ENCODE measurements at regions not wholly inside any gene's neighbourhood (a gene's known extent, or its start where the extent isn't known, plus 50 kb on each side); places are given as distances from the start of the nearest gene placed in this dataset.

- H2BK12ac ChIP-seq (ENCODE audit: low read depth, low read length), result no peak overlapping the region
- peaks cover 11 to 13% of the 10 kb centered on the region in 2 experiments for H3K9me3 ChIP-seq (ENCODE audit: insufficient read depth in 2 of 2, low read depth in 1 of 2, low read length in 1 of 2)
- WGBS, 2 experiments (ENCODE audit: extremely low coverage in 1 of 2, insufficient coverage in 1 of 2, insufficient read length in 1 of 2, insufficient replicate concordance in 2 of 2, low coverage in 1 of 2, low lambda C conversion rate in 2 of 2, missing lambda C conversion rate in 1 of 2), result 88% methylated on average over 1 of the region's 1 CpG; no CpG with 5 or more reads in 1 of the 2 experiments
- H4K20me1 ChIP-seq (replicated peaks in 1 of 2; ENCODE audit: control insufficient read depth in 1 of 2, insufficient read depth in 2 of 2, low read length in 2 of 2), result no peaks in the 10 kb centered on the region
- H3K27ac ChIP-seq (ENCODE audit: low read depth, low read length), result no peak overlapping the region
- no peak overlapping the region for H2AK5ac ChIP-seq (ENCODE audit: low read depth, low read length)
- H4K8ac ChIP-seq (ENCODE audit: extremely low read depth, insufficient read depth, low read length), result no peak overlapping the region
- H4K91ac ChIP-seq (replicated peaks; ENCODE audit: insufficient read length, low read length), result no peak overlapping the region
- H3K4ac ChIP-seq (replicated peaks; ENCODE audit: insufficient read length, low read depth, low read length), result no peak overlapping the region
- no peak overlapping the region for H3K14ac ChIP-seq (ENCODE audit: insufficient read length)
- POLR2A ChIA-PET (ENCODE audit: partially characterized antibody), result no interaction called here
- H3K4me2 ChIP-seq (ENCODE audit: insufficient read depth in 1 of 2, low read depth in 2 of 2, low read length in 2 of 2), result no peak overlapping the region
- H3K4me3 ChIP-seq (ENCODE audit: extremely low read depth in 1 of 4, insufficient read depth in 2 of 4, low read depth in 3 of 4, low read length in 4 of 4), result no peak overlapping the region
- FAIRE-seq, result no peak
- H4K5ac ChIP-seq (ENCODE audit: insufficient read length, low read depth, low read length), result no peak overlapping the region
- DNase-seq (ENCODE audit: low read depth in 1 of 2, low spot score in 2 of 2), result no peak
- no peaks in the 10 kb centered on the region for H3K23me2 ChIP-seq (ENCODE audit: low read depth, low read length)
- no peaks in the 10 kb centered on the region for H3K79me2 ChIP-seq (ENCODE audit: control insufficient read depth in 1 of 2, insufficient read depth in 2 of 2, low read length in 2 of 2)
- TF ChIP-seq MAFK (IDR thresholded peaks at IDR 0.05; ENCODE audit: low read depth, low read length) (no peak), EP300 (IDR thresholded peaks at IDR 0.05; ENCODE audit: borderline replicate concordance in 1 of 2, low read depth in 2 of 2, low read length in 2 of 2) (no peak), RNF2 (IDR thresholded peaks at IDR 0.05; ENCODE audit: borderline replicate concordance, low read depth, low read length, missing control alignments, poor library complexity, severe bottlenecking) (no peak), POLR2A (IDR thresholded peaks at IDR 0.05; ENCODE audit: control extremely low read depth in 1 of 2, low read depth in 2 of 2, low read length in 2 of 2) (no peak), CREB1 (IDR thresholded peaks at IDR 0.05) (no peak)
- no peaks in the 10 kb centered on the region for H3K36me3 ChIP-seq (ENCODE audit: control insufficient read depth in 2 of 4, insufficient read depth in 4 of 4, low read length in 3 of 4)
- H2BK5ac ChIP-seq (ENCODE audit: low read depth, low read length), result no peak overlapping the region
- no peak overlapping the region for H3K9ac ChIP-seq (replicated peaks in 1 of 4; ENCODE audit: extremely low read depth in 1 of 4, low read depth in 3 of 4, low read length in 3 of 4)
- H3K18ac ChIP-seq (ENCODE audit: extremely low read depth, low read length), result no peak overlapping the region
- no peak overlapping the region for H2BK15ac ChIP-seq (ENCODE audit: low read length)
- H3K56ac ChIP-seq (replicated peaks; ENCODE audit: insufficient read length, low read depth, low read length), result no peak overlapping the region
- no peak overlapping the region for H2BK20ac ChIP-seq (ENCODE audit: low read length)
- H3K4me1 ChIP-seq (replicated peaks in 1 of 4; ENCODE audit: control insufficient read depth in 3 of 4, insufficient read depth in 4 of 4, low read length in 3 of 4), result no peaks in the 10 kb centered on the region
- H3K79me1 ChIP-seq (ENCODE audit: low read depth, low read length), result no peaks in the 10 kb centered on the region
- H2AFZ ChIP-seq (ENCODE audit: low read length), result no peak overlapping the region
- CTCF ChIA-PET (ENCODE audit: partially characterized antibody), result interaction anchor here (0.8 to 1.6 kb wide), 5 partner anchors 13 to 28 kb away, joined by 3 to 9 read pairs (median 3); no protein-coding TSS in a partner anchor
- no peaks in the 10 kb centered on the region for H3K27me3 ChIP-seq (replicated peaks in 1 of 4; ENCODE audit: control insufficient read depth in 3 of 4, extremely low read depth in 1 of 4, insufficient read depth in 3 of 4, low read length in 3 of 4)
- H3K23ac ChIP-seq (ENCODE audit: insufficient read length), result no peak overlapping the region
- H2BK120ac ChIP-seq (replicated peaks; ENCODE audit: low read depth, low read length), result no peak overlapping the region
Observed at GRCh38 chr11:19587979-19588378, 124.7 kb upstream of the NAV2 start.
